ENCODE measurements at regions not wholly inside any gene's neighbourhood (a gene's known extent, or its start where the extent isn't known, plus 50 kb on each side); places are given as distances from the start of the nearest gene placed in this dataset.

GRCh38 chr1:213820362-213821149, 167.2 kb upstream of the PROX1 start:
- Histone ChIP-seq H3K9me3 (no peaks in the 10 kb centered on the region), H3K27ac (no peak overlapping the region), H3K4me3 (no peak overlapping the region), H3K27me3 (ENCODE audit: insufficient read depth in 3 of 3, low read length in 2 of 3) (peaks cover 0 to 5% (median 0%) of the 10 kb centered on the region in 3 donors), H3K36me3 (ENCODE audit: insufficient read depth in 1 of 2, low read depth in 1 of 2) (no peaks in the 10 kb centered on the region), H3K4me1 (no peaks in the 10 kb centered on the region)
- intact Hi-C loops (cut with DNase I) = no loop called here
- DNase-seq (no peak), ATAC-seq (no peak)
- WGBS, 3 donors = 71% methylated on average over 9 of the region's 9 CpGs
- TF ChIP-seq, protein P1, sequence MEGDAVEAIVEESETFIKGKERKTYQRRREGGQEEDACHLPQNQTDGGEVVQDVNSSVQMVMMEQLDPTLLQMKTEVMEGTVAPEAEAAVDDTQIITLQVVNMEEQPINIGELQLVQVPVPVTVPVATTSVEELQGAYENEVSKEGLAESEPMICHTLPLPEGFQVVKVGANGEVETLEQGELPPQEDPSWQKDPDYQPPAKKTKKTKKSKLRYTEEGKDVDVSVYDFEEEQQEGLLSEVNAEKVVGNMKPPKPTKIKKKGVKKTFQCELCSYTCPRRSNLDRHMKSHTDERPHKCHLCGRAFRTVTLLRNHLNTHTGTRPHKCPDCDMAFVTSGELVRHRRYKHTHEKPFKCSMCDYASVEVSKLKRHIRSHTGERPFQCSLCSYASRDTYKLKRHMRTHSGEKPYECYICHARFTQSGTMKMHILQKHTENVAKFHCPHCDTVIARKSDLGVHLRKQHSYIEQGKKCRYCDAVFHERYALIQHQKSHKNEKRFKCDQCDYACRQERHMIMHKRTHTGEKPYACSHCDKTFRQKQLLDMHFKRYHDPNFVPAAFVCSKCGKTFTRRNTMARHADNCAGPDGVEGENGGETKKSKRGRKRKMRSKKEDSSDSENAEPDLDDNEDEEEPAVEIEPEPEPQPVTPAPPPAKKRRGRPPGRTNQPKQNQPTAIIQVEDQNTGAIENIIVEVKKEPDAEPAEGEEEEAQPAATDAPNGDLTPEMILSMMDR (IDR thresholded peaks at IDR 0.05) = no peak

DNA sequence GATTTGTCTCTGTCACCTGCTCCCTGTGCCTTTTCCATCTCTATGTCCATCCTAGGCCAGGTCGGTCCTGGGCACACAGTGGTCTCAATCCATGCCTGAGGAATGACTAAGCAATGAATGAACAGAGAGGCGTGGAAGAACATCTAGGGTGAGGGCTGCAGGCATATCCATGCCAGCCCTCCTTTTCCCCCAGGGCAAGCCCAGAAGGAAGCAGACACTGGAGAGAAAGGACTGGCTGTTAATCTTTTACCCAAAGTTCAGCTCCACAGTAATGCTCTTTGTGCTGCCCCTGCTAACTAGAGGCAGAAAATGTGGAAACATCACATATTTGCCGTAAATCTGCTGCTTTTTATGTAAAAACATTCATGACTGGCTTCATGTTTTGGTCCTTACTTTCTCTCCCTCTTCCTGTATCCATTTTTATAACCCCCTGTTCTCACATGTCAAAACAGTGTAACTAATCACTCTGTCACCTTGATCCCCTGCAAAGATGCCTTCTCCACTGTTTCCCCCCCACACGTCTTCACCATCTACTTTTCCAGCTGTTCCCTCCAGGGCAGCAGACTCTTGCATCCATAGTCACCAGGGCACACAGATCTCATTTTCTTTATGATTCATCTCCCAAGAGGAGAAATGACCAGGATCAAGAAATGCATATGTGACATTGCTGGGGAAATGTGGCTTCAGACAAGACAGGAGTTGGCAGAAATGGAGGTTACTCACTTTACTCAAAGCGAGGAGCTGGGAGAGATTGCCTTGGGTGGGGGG, 166.4 kb upstream of the PROX1 start:
- Histone ChIP-seq H3K36me3 (ENCODE audit: insufficient read depth in 1 of 2, low read depth in 1 of 2) (no peaks in the 10 kb centered on the region), H3K4me1 (no peaks in the 10 kb centered on the region), H3K27ac (no peak overlapping the region), H3K9me3 (no peaks in the 10 kb centered on the region), H3K27me3 (ENCODE audit: insufficient read depth in 3 of 3, low read length in 2 of 3) (peaks cover 0 to 5% (median 0%) of the 10 kb centered on the region in 3 donors), H3K4me3 (no peak overlapping the region)
- DNase-seq (no peak), ATAC-seq (no peak)
- intact Hi-C loops (cut with DNase I) = no loop called here
- TF ChIP-seq, protein P1 (IDR thresholded peaks at IDR 0.05) = no peak
- WGBS, 3 donors = 60 to 67% (median 61%) methylated on average over 5 of the region's 5 CpGs

DNA sequence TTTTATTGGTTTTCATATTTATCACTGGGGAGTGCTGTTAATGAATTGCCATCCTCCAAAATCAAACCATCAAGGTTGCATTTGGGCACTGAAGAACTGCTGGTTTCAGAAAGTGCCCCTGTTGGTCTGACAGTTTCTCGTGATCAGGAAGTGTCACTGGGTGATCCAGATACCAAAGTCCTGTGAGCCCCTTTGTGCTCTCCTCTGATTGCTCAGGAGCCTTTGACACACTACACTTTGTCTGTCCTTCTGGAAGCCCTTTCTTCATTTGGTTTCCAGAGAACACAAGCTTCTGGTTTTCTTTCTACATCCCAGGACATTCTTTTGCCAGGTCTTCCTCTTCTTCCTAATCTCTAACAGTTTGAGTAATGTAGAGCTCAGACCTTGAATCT, 165.8 kb upstream of the PROX1 start:
- TF ChIP-seq, protein P1 (IDR thresholded peaks at IDR 0.05) = no peak
- 0% methylated on average over 1 of the region's 1 CpG for WGBS, 3 donors
- DNase-seq = no peak
- Histone ChIP-seq H3K27me3 (ENCODE audit: insufficient read depth in 3 of 3, low read length in 2 of 3) (peaks cover 0 to 5% (median 0%) of the 10 kb centered on the region in 3 donors), H3K27ac (no peak overlapping the region), H3K4me3 (no peak overlapping the region), H3K4me1 (no peaks in the 10 kb centered on the region), H3K36me3 (ENCODE audit: insufficient read depth in 1 of 2, low read depth in 1 of 2) (no peaks in the 10 kb centered on the region), H3K9me3 (no peaks in the 10 kb centered on the region)
- intact Hi-C loops (cut with DNase I) = no loop called here
- no peak for ATAC-seq

DNA sequence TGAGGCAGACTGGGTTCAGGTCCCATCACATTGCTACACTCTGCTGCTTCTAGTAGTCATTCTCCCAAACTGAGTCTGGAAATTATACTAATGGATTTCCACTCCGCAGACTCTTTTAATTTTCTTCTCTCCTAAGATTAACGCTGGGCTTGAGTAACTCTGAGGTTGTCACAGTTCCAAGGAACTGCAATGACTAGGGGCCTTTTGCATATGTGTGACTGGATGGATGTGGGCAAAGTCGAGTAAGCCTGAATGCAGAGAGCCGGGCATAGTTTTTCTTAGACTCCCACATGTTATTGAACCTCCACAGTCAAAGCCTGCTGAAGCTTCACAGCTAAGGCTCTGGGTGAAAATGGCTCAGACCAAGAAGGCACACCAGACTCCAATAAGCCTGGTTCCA, 160.9 kb upstream of the PROX1 start:
- TF ChIP-seq, protein P1 (IDR thresholded peaks at IDR 0.05) = no peak
- Histone ChIP-seq H3K27me3 (ENCODE audit: insufficient read depth in 3 of 3, low read length in 2 of 3) (peaks cover 0 to 5% (median 0%) of the 10 kb centered on the region in 3 donors), H3K4me1 (no peaks in the 10 kb centered on the region), H3K4me3 (no peak overlapping the region), H3K27ac (no peak overlapping the region), H3K36me3 (ENCODE audit: insufficient read depth in 1 of 2, low read depth in 1 of 2) (no peaks in the 10 kb centered on the region), H3K9me3 (no peaks in the 10 kb centered on the region)
- ATAC-seq (no peak), DNase-seq (no peak)
- intact Hi-C loops (cut with DNase I) = no loop called here
- 87 to 92% (median 88%) methylated on average over 4 of the region's 4 CpGs for WGBS, 3 donors

All from psoas muscle (tissue), 7 donors.